NCI-H1092 (cell line): ENCODE measurements at regions not wholly inside any gene's neighbourhood (a gene's known extent, or its start where the extent isn't known, plus 50 kb on each side); places are given as distances from the start of the nearest gene placed in this dataset.
"Not testable (repeated sequence)": the region's sequence is repeated elsewhere in the genome, so short reads cannot be mapped to it uniquely, and the experiment has no call there.

Experiments
- DNase-seq: peaks from one replicate; lab custom pipeline; 2025; lab: John Stamatoyannopoulos, UW

DNA sequence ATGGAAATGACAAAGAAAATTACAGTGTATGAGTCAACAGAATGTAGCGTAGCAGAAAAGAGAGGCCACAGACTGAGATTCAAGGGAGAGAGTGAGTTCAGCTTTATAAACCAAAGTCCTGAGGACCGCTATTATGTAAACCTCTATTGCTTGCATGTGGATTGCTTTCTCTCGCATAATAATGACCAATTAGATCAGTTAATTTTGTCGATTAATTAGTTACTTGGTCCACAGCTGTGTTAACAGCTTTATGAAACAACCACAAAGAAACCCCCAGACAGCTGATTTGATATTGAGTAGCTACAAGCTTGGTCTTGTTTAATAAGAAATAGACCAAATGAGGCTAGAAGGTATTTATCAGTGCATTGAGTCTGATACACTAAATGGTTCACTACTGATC, 291.8 kb upstream of the ERCC4 start:
- DNase-seq, result no peak

DNA sequence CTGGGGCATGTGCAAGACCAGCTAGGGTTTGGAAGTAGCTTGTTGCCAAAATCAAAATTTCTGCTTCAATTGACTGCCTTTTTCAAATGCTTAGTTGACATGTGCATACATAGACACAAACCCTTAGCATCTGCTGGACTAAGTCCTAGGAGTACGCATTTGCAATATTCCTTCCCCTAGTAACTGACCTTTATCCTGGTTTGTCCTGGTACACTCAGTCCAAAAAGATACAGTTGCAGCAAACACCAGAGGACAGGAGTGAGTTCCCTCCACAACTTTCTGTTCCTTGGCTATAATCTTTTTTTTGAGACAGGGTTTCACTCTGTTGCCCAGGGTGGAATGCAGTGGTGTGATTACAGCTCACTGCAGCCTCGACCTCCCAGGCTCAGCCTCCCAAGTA, 290.2 kb upstream of the ERCC4 start:
- no peak for DNase-seq

DNA sequence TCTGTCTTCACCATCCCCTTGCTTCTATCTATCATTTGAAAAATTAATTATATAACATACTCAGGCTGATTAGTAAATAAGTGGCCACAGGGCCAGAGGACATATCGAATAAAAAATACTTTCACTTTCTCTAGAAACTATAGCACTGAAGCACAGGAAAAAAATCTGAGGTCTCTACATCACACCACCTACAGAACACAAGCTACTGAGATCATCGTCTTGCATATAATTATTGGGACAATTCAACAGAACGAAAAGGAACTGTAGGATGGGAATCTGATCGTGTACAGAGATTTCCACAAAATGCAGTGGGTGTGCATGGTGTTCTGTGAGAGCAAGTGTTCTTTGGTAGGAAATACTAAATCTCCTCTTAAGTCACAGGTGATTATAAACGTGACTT, 289.6 kb upstream of the ERCC4 start:
- DNase-seq, result no peak

DNA sequence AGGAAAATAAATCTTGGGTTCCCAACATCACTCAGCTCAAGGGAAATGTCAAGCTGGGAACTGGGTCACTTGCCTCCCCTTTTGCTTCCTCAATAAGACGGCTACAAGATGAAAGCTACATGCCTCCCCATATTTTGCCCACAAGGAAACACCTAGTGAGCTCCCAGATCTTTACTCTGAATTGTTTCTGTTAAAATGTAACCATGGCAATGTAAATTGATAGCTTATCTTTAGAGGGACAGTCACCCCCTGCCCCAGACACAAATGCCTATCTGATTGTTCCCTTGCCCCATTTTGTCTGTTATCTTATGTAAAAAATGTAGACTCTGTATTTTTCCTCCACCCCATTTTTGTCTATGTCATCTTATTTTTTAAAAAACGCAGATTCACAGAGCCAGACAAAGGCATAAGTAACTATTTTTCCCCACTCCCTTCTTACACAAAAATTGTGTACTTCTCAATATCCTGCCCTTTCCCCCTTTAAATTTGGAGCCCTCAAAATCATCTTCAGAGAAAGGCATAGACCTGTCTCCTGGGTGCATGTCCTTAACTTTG, 288.7 kb upstream of the ERCC4 start:
- DNase-seq, result no peak

DNA sequence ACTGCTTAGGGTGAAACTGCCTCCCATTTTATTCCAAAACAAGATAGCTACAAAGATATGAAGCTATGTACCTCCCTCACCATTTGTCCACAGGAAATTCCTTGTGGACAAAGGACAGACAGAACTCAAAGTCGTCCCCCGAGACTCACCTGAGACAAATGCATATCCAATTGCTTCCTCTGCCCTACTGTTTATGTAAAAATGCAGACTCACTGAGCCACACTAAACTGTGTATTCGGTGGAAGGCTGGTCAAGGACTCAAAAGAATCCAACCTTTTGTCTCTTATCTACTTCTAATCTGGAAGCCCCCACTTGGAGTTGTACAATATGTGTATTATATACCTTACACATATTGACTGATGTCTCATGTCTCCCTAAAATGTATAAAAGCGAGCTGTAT, 288.0 kb upstream of the ERCC4 start:
- DNase-seq, result no peak

DNA sequence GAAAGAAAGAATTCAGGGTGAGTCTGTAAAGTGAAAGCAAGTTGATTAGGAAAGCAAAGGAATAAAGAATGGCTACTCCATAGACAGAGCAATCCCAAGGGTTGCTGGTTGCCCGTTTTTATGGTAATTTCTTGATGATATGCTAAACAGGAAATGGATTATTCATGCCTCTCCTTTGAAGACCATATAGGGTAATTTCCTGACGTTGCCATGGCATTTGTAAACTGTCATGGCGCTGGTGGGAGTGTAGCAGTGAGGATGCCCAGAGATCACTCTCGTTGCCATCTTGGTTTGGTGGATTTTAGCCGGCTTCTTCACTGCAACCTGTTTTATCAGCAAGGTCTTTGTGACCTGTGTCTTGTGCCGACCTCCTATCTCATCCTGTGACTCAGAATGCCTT, 287.4 kb upstream of the ERCC4 start:
- DNase-seq, result not testable (repeated sequence)

DNA sequence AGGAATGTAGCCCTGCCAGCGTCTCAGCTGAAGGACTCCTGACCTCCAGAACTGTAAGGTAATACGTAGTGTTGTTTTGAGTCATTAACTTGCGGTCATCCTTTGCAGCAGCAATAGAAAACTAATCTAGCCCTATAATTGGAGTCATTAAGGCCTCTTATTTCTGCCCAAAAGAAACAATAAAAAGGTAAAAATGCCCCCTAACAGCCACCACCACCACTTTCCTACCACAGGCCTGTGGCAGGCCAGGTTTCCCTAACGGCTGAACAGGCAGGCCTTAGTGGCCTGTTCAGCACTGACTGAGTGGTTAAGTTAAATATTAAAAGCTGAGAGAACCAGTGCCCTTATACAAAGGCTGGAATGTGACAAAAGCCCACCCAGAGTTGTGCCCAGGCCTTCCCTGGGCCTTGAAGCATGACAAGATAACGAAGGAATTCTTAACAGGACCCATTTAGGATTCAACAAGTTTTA, 286.5 kb upstream of the ERCC4 start:
- no peak for DNase-seq

DNA sequence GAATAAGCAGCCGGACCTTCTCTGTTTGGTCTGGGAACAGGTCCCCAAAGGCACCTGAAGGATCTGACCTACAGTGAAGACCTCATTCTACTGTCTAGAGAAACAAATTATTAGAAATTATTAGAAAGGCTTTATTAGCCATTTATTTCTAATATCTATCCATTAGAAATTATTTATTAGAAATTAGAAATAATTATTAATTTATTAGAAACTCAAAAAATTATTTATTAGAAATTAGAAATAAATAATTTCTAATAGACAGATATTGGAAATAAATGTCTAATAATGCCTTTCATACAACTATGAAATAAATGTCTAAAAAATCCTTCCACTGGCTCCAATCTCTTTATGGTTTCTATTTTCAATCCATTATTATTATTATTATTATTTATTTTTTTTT, 285.7 kb upstream of the ERCC4 start:
- DNase-seq, result no peak

DNA sequence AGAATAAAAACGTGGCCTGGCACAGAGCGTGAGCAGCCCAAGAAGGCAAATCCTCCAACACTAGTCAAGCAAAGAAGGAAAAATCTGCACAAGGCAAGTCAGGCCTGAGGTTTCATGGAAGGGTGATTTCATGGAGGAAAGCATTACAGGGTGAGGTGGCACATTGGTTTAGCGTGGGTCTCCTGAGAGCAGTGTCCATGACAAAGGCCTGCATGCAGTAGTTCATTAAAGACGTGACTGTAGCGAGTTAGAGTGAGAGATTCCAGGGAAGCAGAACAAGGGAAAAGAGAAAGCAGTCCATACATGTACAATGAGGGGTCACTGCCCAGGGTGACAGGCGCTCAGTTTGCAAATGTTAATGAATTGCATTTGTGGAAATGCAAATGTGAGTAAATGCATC, 285.0 kb upstream of the ERCC4 start:
- DNase-seq, result no peak

DNA sequence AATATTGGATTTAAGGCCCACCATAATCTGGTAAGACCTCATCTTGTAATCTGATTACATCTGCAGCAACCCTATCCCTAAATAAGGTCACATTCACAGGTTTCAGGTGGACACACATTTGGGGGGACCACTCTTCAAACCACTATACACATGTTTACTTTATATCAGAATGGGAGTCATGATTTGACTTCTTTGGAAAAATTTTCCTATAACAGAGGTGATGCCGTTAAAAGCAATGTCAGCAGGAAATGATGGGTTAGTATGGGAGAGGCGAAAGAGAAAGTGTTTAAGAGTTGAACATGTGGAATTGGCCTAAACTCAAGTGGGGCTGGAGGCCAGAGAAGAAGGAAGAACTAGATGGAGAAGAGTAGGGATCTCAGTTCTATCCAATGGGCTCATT, 281.7 kb upstream of the ERCC4 start:
- no peak for DNase-seq

DNA sequence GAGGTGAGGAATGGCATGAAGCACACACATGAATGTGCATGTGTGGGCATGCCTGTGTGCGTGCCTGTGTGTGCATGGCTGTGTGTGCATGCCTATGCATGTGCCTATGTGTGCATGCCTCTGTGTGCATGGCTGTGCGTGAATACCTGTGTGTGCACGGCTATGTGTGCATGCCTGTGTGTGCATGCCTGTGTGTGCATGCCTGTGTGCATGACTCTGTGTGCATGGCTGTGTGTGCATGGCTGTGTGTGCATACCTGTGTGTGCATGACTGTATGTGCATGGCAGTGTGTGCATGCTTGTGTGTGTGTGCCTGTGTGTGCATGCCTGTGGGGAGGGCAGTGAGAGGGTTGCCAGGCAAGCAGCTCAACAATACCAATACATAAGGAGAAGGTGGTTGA, 276.5 kb upstream of the ERCC4 start:
- no peak for DNase-seq

DNA sequence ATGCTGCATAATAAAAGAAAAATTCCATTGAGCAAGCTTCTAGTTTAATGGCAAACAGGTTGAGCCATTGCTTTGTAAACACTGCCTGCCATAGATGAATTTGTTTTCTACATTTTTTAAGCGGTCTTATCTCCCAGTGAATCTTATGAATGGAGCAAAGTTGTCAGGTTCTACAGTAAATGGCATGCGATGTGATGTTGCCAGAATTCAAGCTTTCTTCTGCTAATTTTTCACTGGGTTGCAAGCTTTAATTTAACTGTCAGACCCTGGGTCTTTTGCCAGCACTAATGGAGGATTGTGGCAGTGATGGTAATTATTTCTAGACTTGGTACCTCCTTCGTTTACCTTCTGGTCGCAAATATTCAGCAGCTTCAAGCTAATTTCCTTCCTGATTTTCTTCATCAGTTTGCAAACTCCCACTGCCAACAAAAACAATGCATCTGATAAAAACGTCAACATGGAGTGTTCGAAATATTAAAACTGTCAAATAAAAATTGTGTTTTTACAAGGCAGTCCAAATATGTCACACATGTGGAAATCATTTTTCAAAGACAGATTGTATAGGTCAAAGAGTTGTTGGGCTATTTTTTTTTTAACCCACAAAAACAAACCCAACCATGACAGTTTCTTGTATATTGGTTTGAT, 274.2 kb upstream of the ERCC4 start:
- no peak for DNase-seq

DNA sequence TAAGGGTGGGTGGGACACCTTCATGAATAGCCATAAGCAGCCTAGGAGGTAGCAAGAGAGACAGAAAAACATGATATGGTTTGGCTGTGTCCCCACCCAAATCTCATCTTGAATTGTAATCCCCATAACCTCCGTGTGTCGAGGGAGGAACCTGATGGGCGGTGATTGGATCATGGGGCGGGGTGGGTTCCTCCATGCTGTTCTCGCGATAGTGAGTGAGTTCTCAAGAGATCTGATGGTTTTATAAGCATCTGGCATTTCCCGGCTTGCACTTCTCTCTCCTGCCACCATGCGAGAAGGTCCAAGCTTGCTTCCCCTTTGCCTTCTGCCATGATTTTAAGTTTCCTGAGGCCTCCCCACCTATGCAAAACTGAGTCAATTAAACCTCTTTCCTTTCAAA, 259.1 kb upstream of the ERCC4 start:
- no peak for DNase-seq

DNA sequence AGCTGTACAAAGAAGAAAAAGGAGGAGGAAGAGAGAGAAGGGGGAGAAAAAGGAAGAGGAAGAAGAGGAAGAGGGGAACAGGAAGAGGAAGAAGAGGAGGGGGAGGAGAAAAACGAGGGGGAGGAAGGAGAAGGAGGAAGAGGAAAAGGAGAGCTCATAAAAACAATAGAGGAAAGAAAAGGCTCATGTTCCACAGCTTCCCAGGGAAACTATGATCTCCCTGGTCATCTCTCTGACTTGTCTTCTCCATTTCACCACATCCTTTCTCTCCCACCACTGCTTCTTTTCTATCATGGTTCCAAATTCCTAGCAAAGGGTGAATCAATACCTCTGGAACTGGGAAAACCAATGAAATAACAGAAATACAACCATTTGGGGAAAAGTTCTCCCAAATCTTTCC, 254.1 kb upstream of the ERCC4 start:
- DNase-seq, result no peak

DNA sequence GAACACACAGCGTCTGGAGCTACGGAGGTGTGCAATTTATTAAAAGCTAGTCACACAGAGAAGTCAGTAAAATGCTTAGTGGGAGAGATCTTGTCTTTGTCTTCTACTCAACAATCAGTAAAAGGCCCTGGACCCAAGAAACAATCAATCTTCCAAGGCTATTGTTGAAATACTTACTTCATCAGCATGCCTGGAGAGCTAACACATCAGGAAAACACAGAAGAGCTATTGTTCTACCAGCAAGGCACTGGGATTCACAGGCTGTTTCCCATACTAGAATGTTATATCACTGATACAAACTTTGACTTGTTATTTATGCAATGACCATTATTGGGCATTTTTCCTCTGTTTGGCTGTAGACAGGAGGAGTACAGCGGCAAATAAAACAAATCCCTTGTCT, 247.8 kb upstream of the ERCC4 start:
- no peak for DNase-seq

DNA sequence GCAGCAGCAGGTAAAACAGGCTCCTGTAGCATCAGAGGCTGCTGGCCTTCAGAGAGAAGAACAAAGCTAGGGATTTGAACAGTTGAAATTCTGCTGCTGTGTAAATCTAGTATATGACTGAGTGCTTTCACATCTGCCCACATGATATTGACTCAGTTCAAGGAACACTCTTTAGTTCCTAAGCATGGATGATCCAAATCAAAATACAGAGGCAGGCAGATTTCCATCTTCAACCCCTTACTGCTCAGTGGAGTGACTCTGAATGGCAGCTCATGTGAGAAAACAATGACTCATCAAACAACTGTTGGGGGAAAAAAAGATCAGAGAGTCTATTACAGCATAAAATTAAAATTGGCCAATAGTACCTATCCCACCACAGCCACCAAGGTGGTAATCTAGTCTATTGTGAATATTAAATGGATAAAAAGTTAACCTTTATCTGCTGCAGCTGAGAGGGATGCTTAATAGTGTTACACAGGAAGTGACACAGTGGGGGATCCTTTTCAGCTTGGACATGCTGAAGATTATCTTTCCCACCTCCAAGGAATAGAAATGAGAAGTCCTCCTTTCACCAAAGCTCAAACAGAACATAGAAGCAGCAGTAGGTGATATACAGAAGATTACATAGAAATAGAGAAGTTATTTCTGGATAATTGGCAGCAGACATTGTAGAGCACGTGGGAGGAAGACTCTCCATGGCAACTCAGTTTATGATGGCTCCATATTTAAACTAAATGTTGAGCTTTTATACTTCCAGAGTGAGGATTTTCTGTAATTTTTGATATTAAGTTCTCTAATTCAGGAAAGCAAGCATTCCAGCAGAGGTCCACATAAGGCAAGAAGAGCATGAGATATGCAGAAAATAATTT, 239.7 kb upstream of the ERCC4 start:
- DNase-seq, result no peak

DNA sequence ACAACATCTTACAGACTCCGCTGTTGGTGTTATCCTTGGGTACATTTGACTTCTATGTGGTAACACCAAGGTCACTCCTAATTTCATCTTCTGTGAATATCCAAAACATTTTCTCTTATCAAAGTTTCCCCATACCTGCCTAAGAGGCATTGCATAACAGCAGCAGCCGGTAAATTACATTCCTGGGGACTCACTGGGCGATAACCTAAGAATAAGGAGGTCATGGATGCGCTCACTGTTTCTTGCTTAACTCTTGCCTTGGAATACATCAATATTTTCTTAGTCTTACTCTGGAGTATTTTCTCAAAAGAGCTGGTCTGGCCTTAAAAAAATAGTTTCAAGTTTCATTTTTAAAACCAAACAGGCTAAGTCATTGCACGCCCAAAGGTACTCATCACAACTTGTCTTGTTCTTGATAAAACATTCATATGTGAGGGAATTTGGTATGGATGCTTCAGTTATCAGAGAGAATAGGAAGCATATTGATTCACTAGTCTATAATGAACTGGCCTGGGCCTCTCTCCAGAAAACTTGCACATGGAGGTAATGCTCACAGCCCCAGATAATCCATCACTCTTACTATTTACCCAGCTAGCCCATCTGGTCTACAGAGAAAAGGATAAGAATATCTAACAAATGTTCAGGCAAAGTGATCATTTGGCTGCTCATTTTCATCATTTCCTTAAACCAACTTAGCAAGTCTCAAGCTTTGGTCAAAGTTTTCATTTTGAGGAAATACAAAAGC, 235.0 kb upstream of the ERCC4 start:
- DNase-seq, result no peak

DNA sequence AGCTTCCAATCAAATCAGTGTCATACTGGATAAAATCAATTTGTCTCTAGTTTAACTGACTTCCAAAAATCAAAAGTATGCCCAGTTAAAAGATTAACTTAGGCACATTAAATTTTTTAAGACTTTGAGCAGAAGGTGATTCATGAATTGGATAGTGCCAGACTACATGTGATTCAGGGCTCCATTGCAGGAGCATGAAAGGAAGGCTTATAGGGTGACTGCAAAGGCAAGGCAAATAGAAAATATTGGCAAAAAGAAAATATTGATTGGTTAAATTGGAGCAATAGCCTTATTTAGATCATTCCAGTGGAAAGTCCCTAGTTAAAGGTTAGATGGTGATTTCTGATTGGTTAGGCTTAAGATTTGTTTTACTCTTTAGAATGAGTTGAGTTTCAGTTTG, 223.9 kb upstream of the ERCC4 start:
- DNase-seq, result no peak

DNA sequence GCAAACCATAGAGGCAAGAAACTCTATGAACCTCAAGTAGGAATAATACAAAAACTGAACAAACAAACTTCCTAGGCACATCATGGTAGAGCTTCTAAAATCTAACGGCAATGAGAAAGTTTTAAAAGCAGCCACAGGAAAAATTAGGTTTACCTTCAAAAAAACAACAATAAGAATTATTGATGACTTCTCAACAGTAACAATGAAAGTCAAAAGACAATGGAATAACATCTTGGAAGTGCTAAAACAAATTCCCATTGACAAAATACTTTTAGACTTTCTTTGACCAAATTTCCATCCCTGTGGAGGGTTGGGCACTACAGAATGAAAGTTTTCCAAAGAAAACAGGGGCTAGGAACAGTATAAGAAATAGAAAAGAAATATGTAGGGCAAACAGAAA, 222.9 kb upstream of the ERCC4 start:
- no peak for DNase-seq

DNA sequence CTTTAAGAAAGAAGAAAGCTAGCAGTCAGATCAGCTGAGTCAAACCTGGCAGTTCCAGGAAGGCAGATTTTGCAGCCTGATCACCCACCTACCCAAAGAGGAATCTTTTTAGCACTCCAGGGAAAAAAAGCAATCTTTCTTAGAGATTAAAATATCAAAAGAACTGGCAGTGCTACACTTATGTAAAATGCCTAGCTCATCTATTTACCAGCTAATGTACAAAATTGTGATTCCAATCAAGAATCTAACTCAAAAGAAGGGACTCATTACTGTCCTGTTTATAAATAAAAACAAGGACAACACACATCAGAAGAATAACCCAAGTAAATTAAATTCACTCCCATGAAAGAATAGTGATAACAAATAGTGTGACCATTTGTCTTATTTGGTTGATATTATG, 222.4 kb upstream of the ERCC4 start:
- no peak for DNase-seq

DNA sequence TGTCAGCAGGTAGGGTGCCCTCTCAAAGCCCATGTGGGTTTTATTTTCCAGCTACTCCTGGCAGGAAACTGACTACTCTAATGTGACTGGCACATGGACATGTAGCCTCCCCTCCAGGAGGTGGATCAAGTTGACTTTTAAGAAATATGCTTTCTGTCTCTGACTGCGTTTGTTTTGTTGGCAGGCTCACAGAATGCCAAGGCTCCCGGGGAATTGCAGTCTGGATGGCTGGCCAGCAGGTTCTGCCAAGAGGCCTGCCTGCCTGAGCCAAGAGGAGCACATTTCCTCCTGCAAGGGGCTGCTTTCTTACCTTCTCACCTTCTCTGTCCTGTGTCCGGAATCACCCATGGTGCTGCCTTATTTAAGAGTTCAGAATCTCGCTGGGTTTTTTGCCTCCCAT, 217.3 kb upstream of the ERCC4 start:
- DNase-seq, result no peak

DNA sequence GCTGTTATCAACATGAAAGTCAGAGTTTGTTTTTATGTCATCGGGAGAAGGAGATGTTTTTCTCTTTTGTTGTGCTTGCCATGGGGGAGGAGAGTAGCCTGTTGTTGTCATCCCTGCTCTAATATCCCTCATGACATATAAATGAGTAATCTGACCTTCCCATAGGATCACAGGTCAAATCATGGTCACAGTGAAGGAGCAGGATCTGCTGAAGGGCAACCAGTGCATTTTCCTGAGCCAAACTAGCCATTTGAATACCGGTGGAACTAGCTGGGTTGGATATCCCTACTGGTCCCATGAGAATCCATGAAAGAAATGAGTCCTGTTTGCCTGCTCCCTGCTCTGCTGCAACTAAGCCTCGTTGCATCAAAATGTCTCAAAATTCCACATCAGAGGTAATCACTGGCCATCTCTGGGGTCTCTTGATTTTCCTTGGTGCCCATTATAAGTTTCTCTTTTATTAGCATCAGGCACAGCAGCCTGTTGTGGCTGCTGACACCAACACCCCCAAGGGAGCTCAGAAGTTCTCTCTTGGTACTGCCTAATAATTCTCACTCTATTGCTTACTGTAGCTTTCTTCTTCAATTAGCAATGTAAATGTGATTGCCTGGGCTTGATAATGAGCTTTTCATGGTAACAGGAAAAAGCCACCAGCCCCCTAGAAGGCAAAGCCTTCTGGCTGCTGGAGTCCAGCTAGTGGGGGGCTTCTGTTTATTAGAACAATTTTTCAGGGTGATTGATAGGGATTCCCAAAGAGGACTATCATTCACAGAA, 211.4 kb upstream of the ERCC4 start:
- DNase-seq, result no peak
